K562 (cell line): ENCODE measurements at regions not wholly inside any gene's neighbourhood (a gene's known extent, or its start where the extent isn't known, plus 50 kb on each side); places are given as distances from the start of the nearest gene placed in this dataset.
A peak's percentile ranks its signal among the peaks of the same experiment; 100 is the strongest.

ENCODE experiments used
- ARHGAP35 ChIP-seq: fragments of 450-650 bp; IDR thresholded peaks from 2 replicates; pipeline ENCODE4 v1.6.1; 2018; ENCODE audit not compliant: partially characterized antibody
- ATF1 ChIP-seq, 2 experiments: fragments of 450-650 bp in 1 of 2; IDR thresholded peaks; 2 replicates each; pipeline ENCODE4 v1.6.1; 2016; ENCODE audit warnings: missing compliant biosample characterization in 1 of 2, missing genetic modification characterization in 1 of 2
- MCM5 ChIP-seq: fragments of 450-650 bp; IDR thresholded peaks from 2 replicates; pipeline ENCODE4 v1.6.1; 2016; ENCODE audit warnings: low read depth
- MXI1 ChIP-seq: IDR thresholded peaks from 2 replicates; pipeline ENCODE4 v1.6.1; 2011; ENCODE audit warnings: low read depth, mild to moderate bottlenecking, improper control_type of control experiment, low read length
- NCOA4 ChIP-seq: fragments of 450-650 bp; IDR thresholded peaks from 2 replicates; pipeline ENCODE4 v1.6.1; 2018; ENCODE audit warnings: mild to moderate bottlenecking; ENCODE audit not compliant: partially characterized antibody
- NFE2 ChIP-seq: IDR thresholded peaks from 2 replicates; pipeline ENCODE4 v1.6.1; 2014; ENCODE audit warnings: antibody characterized with exemption, low read depth
- NFIX ChIP-seq: fragments of 250-450 bp; sonication (Bioruptor Pico); IDR thresholded peaks from 2 replicates; pipeline ENCODE4 v1.4.0; 2020; ENCODE audit warnings: low read depth, mild to moderate bottlenecking, moderate library complexity
- TBP ChIP-seq: optimal IDR thresholded peaks from 2 replicates; pipeline ENCODE3; 2011; ENCODE audit warnings: low read depth, low read length, improper control_type of control experiment
- U2AF1 ChIP-seq: fragments of 200-400 bp; formaldehyde crosslinking; optimal IDR thresholded peaks from 2 replicates; pipeline ENCODE3; 2017; ENCODE audit warnings: mild to moderate bottlenecking, low read depth, low read length, moderate library complexity
- YY1 ChIP-seq, 3 experiments: IDR thresholded peaks; 2 replicates each; pipeline ENCODE4 v1.6.1; 2011; ENCODE audit warnings: low read length in 2 of 3, mild to moderate bottlenecking in 2 of 3, moderate library complexity in 2 of 3, borderline replicate concordance in 1 of 3, control low read depth in 1 of 3, low read depth in 1 of 3; ENCODE audit not compliant: insufficient read depth in 3 of 3, insufficient replicate concordance in 2 of 3, control insufficient read depth in 1 of 3, insufficient read length in 1 of 3; ENCODE audit errors: extremely low read depth in 1 of 3
- ZBTB1 ChIP-seq: sonication (generic); formaldehyde crosslinking; IDR thresholded peaks from 2 replicates; pipeline ENCODE4 v1.8.1; 2023; ENCODE audit warnings: missing genetic modification reagents, low read depth, mild to moderate bottlenecking, borderline replicate concordance
- ZNF318 ChIP-seq, 2 experiments: fragments of 450-650 bp; IDR thresholded peaks; 2 replicates each; pipeline ENCODE4 v1.6.1; 2016; ENCODE audit warnings: mild to moderate bottlenecking in 2 of 2, borderline replicate concordance in 1 of 2, low read depth in 1 of 2, moderate library complexity in 1 of 2
- TF ChIP-seq, protein P1 (sequence below), 2 experiments: fragments of 200-800 bp in 1 of 2; sonication (Bioruptor generic) in 1 of 2; sonication (generic) in 1 of 2; formaldehyde crosslinking in 1 of 2; IDR thresholded peaks in 1 of 2; conservative IDR thresholded peaks in 1 of 2; 2 replicates each; pipeline versions ENCODE4 v1.5.0 to v1.6.1; 2016 to 2020; ENCODE audit warnings: missing compliant biosample characterization in 1 of 2, missing genetic modification characterization in 1 of 2, missing genetic modification reagents in 1 of 2
- TF ChIP-seq, protein P2 (sequence below): fragments of 450-650 bp; IDR thresholded peaks from 2 replicates; pipeline ENCODE4 v1.7.1; 2018; ENCODE audit warnings: mild to moderate bottlenecking, low read depth; ENCODE audit not compliant: partially characterized antibody

GRCh38 chr5:28780083-28780692, 1741.8 kb upstream of the CDH9 start (continued):
- TF ChIP-seq YY1 (IDR thresholded peaks at IDR 0.05; ENCODE audit: borderline replicate concordance in 1 of 3, control insufficient read depth in 1 of 3, extremely low read depth in 1 of 3, insufficient read depth in 3 of 3, insufficient read length in 1 of 3, insufficient replicate concordance in 2 of 3, low read depth in 1 of 3, low read length in 2 of 3) (no peak), TBP (no peak), MXI1 (no peak), U2AF1 (peak; percentile 41), ARHGAP35 (peak; percentile 53), MCM5 (no peak), NCOA4 (peak; percentile 49), ZBTB1 (CRISPR knock-in tag) (no peak), NFE2 (no peak), NFIX (CRISPR knock-in tag) (no peak), ZNF318 (IDR thresholded peaks at IDR 0.05; ENCODE audit: borderline replicate concordance in 1 of 2, low read depth in 1 of 2) (no peak), ATF1 (CRISPR knock-in tag; IDR thresholded peaks at IDR 0.05) (no peak), ATF1 (tag; IDR thresholded peaks at IDR 0.05) (no peak)
- TF ChIP-seq, protein P1, sequence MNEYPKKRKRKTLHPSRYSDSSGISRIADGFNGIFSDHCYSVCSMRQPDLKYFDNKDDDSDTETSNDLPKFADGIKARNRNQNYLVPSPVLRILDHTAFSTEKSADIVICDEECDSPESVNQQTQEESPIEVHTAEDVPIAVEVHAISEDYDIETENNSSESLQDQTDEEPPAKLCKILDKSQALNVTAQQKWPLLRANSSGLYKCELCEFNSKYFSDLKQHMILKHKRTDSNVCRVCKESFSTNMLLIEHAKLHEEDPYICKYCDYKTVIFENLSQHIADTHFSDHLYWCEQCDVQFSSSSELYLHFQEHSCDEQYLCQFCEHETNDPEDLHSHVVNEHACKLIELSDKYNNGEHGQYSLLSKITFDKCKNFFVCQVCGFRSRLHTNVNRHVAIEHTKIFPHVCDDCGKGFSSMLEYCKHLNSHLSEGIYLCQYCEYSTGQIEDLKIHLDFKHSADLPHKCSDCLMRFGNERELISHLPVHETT (CRISPR knock-in tag; conservative IDR thresholded peaks at IDR 0.05 in 1 of 2, IDR thresholded peaks at IDR 0.05 in 1 of 2), result no peak
- TF ChIP-seq, protein P2, sequence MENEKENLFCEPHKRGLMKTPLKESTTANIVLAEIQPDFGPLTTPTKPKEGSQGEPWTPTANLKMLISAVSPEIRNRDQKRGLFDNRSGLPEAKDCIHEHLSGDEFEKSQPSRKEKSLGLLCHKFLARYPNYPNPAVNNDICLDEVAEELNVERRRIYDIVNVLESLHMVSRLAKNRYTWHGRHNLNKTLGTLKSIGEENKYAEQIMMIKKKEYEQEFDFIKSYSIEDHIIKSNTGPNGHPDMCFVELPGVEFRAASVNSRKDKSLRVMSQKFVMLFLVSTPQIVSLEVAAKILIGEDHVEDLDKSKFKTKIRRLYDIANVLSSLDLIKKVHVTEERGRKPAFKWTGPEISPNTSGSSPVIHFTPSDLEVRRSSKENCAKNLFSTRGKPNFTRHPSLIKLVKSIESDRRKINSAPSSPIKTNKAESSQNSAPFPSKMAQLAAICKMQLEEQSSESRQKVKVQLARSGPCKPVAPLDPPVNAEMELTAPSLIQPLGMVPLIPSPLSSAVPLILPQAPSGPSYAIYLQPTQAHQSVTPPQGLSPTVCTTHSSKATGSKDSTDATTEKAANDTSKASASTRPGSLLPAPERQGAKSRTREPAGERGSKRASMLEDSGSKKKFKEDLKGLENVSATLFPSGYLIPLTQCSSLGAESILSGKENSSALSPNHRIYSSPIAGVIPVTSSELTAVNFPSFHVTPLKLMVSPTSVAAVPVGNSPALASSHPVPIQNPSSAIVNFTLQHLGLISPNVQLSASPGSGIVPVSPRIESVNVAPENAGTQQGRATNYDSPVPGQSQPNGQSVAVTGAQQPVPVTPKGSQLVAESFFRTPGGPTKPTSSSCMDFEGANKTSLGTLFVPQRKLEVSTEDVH, result no peak
